H1 (cell line): ENCODE measurements at regions not wholly inside any gene's neighbourhood (a gene's known extent, or its start where the extent isn't known, plus 50 kb on each side); places are given as distances from the start of the nearest gene placed in this dataset.

Experiments used
- CHD1 ChIP-seq: IDR thresholded peaks from 2 replicates; pipeline ENCODE4 v1.6.1; 2012; ENCODE audit warnings: low read depth, low read length, improper control_type of control experiment
- CREB1 ChIP-seq: IDR thresholded peaks from 2 replicates; pipeline ENCODE4 v1.6.1; 2012; ENCODE audit warnings: inconsistent platforms
- EZH2 ChIP-seq: fragments of 200-600 bp; sonication (generic); IDR thresholded peaks from 2 replicates; pipeline ENCODE4 v1.7.1; 2012; ENCODE audit warnings: low read depth, mild to moderate bottlenecking, moderate library complexity, low read length, inconsistent platforms; ENCODE audit not compliant: severe bottlenecking
- FOSL1 ChIP-seq: IDR thresholded peaks from 2 replicates; pipeline ENCODE4 v1.6.1; 2011; ENCODE audit warnings: mild to moderate bottlenecking, low read depth, low read length, moderate library complexity; ENCODE audit not compliant: insufficient read depth
- GABPA ChIP-seq: IDR thresholded peaks from 2 replicates; pipeline ENCODE4 v1.6.1; 2011; ENCODE audit warnings: mild to moderate bottlenecking, low read length, moderate library complexity, borderline replicate concordance; ENCODE audit not compliant: insufficient read depth
- JUN ChIP-seq: IDR thresholded peaks from 2 replicates; pipeline ENCODE4 v1.6.1; 2011; ENCODE audit warnings: low read depth, mild to moderate bottlenecking, improper control_type of control experiment, low read length
- POLR2A ChIP-seq, 2 experiments: IDR thresholded peaks; 1 replicate in 1 of 2; 2 replicates in 1 of 2; pipeline ENCODE4 v1.6.1; 2011; ENCODE audit warnings: low read depth in 2 of 2, low read length in 2 of 2, mild to moderate bottlenecking in 2 of 2; ENCODE audit errors: control extremely low read depth in 1 of 2
- RAD21 ChIP-seq, 2 experiments: IDR thresholded peaks in 1 of 2; conservative IDR thresholded peaks in 1 of 2; 2 replicates each; pipeline ENCODE4 v1.6.1; 2011; ENCODE audit warnings: low read depth in 2 of 2, low read length in 2 of 2, improper control_type of control experiment in 1 of 2, inconsistent platforms in 1 of 2, mild to moderate bottlenecking in 1 of 2, moderate library complexity in 1 of 2
- SIN3A ChIP-seq, 2 experiments: IDR thresholded peaks in 1 of 2; conservative IDR thresholded peaks in 1 of 2; 2 replicates each; pipeline ENCODE4 v1.6.1; 2011 to 2012; ENCODE audit warnings: low read length in 2 of 2, improper control_type of control experiment in 1 of 2, low read depth in 1 of 2, mild to moderate bottlenecking in 1 of 2
- TAF1 ChIP-seq: IDR thresholded peaks from 2 replicates; pipeline ENCODE4 v1.6.1; 2011; ENCODE audit warnings: mild to moderate bottlenecking, low read depth, low read length
- ZNF274 ChIP-seq: IDR thresholded peaks from 2 replicates; pipeline ENCODE4 v1.7.0; 2012; ENCODE audit warnings: low read length, borderline replicate concordance; ENCODE audit errors: extremely low read depth
- TF ChIP-seq, protein P1 (sequence below), 3 experiments: IDR thresholded peaks; 1 replicate in 2 of 3; 2 replicates in 1 of 3; pipeline versions ENCODE4 v1.5.1 to v1.6.1; 2011; ENCODE audit warnings: low read length in 3 of 3, mild to moderate bottlenecking in 3 of 3, inconsistent platforms in 2 of 3, low read depth in 1 of 3, moderate library complexity in 1 of 3; ENCODE audit not compliant: insufficient read depth in 1 of 3; ENCODE audit errors: control extremely low read depth in 1 of 3
- TF ChIP-seq, protein P2 (sequence below): IDR thresholded peaks from 2 replicates; pipeline ENCODE4 v1.6.1; 2011; ENCODE audit warnings: low read length, improper control_type of control experiment
- TF ChIP-seq, protein P3 (sequence below): IDR thresholded peaks from 2 replicates; pipeline ENCODE4 v1.6.1; 2012; ENCODE audit warnings: inconsistent platforms

DNA sequence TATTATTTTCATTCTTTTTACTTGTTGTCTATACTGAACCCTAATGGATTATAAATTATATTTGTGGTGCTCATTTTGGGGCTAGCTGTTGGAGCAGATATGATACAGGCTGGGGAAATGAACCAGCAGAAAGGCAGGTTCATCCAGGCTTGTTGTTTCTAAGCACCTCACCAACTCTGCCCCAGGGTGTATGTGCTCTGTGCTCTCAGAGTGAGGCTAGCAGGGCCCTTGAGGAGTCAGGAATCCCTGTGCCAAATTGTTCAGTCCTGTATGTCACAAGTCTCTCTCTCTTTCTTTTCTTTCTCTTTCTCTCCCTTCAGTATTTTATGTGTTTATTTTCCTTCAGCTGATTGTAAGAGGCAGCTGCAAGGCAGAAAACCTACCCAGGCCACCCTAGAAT lies 181.1 kb upstream of the DPP10 start:
- TF ChIP-seq POLR2A (IDR thresholded peaks at IDR 0.05; ENCODE audit: control extremely low read depth in 1 of 2, low read depth in 2 of 2, low read length in 2 of 2) (no peak), RAD21 (IDR thresholded peaks at IDR 0.05 in 1 of 2, conservative IDR thresholded peaks at IDR 0.05 in 1 of 2; ENCODE audit: low read depth in 2 of 2, low read length in 2 of 2) (no peak), CHD1 (no peak), ZNF274 (no peak), EZH2 (no peak), SIN3A (conservative IDR thresholded peaks at IDR 0.05 in 1 of 2, IDR thresholded peaks at IDR 0.05 in 1 of 2; ENCODE audit: low read depth in 1 of 2, low read length in 2 of 2) (no peak), CREB1 (no peak), JUN (no peak), FOSL1 (no peak), TAF1 (no peak), GABPA (no peak)
- TF ChIP-seq, protein P1, sequence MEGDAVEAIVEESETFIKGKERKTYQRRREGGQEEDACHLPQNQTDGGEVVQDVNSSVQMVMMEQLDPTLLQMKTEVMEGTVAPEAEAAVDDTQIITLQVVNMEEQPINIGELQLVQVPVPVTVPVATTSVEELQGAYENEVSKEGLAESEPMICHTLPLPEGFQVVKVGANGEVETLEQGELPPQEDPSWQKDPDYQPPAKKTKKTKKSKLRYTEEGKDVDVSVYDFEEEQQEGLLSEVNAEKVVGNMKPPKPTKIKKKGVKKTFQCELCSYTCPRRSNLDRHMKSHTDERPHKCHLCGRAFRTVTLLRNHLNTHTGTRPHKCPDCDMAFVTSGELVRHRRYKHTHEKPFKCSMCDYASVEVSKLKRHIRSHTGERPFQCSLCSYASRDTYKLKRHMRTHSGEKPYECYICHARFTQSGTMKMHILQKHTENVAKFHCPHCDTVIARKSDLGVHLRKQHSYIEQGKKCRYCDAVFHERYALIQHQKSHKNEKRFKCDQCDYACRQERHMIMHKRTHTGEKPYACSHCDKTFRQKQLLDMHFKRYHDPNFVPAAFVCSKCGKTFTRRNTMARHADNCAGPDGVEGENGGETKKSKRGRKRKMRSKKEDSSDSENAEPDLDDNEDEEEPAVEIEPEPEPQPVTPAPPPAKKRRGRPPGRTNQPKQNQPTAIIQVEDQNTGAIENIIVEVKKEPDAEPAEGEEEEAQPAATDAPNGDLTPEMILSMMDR (IDR thresholded peaks at IDR 0.05; ENCODE audit: control extremely low read depth in 1 of 3, insufficient read depth in 1 of 3, low read depth in 1 of 3, low read length in 3 of 3): no peak
- TF ChIP-seq, protein P2, sequence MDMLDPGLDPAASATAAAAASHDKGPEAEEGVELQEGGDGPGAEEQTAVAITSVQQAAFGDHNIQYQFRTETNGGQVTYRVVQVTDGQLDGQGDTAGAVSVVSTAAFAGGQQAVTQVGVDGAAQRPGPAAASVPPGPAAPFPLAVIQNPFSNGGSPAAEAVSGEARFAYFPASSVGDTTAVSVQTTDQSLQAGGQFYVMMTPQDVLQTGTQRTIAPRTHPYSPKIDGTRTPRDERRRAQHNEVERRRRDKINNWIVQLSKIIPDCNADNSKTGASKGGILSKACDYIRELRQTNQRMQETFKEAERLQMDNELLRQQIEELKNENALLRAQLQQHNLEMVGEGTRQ: no peak
- TF ChIP-seq, protein P3, sequence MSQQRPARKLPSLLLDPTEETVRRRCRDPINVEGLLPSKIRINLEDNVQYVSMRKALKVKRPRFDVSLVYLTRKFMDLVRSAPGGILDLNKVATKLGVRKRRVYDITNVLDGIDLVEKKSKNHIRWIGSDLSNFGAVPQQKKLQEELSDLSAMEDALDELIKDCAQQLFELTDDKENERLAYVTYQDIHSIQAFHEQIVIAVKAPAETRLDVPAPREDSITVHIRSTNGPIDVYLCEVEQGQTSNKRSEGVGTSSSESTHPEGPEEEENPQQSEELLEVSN: no peak
